Loucy (cell line): ENCODE measurements at regions not wholly inside any gene's neighbourhood (a gene's known extent, or its start where the extent isn't known, plus 50 kb on each side); places are given as distances from the start of the nearest gene placed in this dataset.

Experiments used
- H2AFZ ChIP-seq: fragments of 200-600 bp; sonication (generic); 2 replicates; pipeline ENCODE4 v1.6.0; 2016; ENCODE audit warnings: antibody characterized with exemption, mild to moderate bottlenecking, low read length, moderate library complexity
- H3F3A ChIP-seq: fragments of 200-600 bp; 2 replicates; pipeline ENCODE4 v1.6.0; 2016; ENCODE audit warnings: antibody characterized with exemption, low read depth, mild to moderate bottlenecking
- H3K27me3 ChIP-seq: fragments of 200-600 bp; sonication (generic); 2 replicates; pipeline ENCODE4 v1.6.1; 2014; ENCODE audit warnings: low read length, mild to moderate bottlenecking; ENCODE audit not compliant: insufficient read depth, poor library complexity, severe bottlenecking
- H3K36me3 ChIP-seq: fragments of 200-600 bp; sonication (generic); 2 replicates; pipeline ENCODE4 v1.6.1; 2016; ENCODE audit warnings: low read length; ENCODE audit not compliant: insufficient read depth
- H3K4me1 ChIP-seq: fragments of 200-600 bp; sonication (generic); 2 replicates; pipeline ENCODE4 v1.5.1; 2014; ENCODE audit warnings: low read length, mild to moderate bottlenecking; ENCODE audit not compliant: insufficient read depth, poor library complexity, severe bottlenecking
- H3K4me2 ChIP-seq: fragments of 200-600 bp; sonication (generic); 2 replicates; pipeline ENCODE4 v1.6.0; 2014; ENCODE audit warnings: antibody characterized with exemption, low read length, low read depth, mild to moderate bottlenecking; ENCODE audit not compliant: poor library complexity, severe bottlenecking
- H3K4me3 ChIP-seq: fragments of 200-600 bp; sonication (generic); 2 replicates; pipeline ENCODE4 v1.5.1; 2014; ENCODE audit warnings: low read length, mild to moderate bottlenecking, mixed read lengths; ENCODE audit not compliant: poor library complexity, severe bottlenecking
- H3K79me2 ChIP-seq: fragments of 200-600 bp; sonication (generic); 2 replicates; pipeline ENCODE4 v1.6.1; 2014; ENCODE audit warnings: low read length; ENCODE audit not compliant: insufficient read depth
- H3K9ac ChIP-seq: fragments of 200-600 bp; sonication (generic); 2 replicates; pipeline ENCODE4 v1.6.0; 2014; ENCODE audit warnings: mild to moderate bottlenecking, low read depth, low read length, moderate library complexity; ENCODE audit not compliant: poor library complexity, severe bottlenecking
- H3K9me2 ChIP-seq: fragments of 200-600 bp; sonication (generic); replicated peaks from 2 replicates; pipeline ENCODE4 v1.6.1; 2016; ENCODE audit warnings: low read depth, low read length, mixed read lengths
- H3K9me3 ChIP-seq: fragments of 200-600 bp; sonication (generic); 2 replicates; pipeline ENCODE4 v1.6.1; 2014; ENCODE audit warnings: mild to moderate bottlenecking, antibody characterized with exemption, low read length, low read depth; ENCODE audit not compliant: insufficient read depth
- H4K20me1 ChIP-seq: fragments of 200-600 bp; sonication (generic); 2 replicates; pipeline ENCODE4 v1.6.0; 2014; ENCODE audit warnings: antibody characterized with exemption, low read length, mild to moderate bottlenecking; ENCODE audit not compliant: insufficient read depth, poor library complexity, severe bottlenecking
- EZH2phosphoT487 ChIP-seq: fragments of 200-600 bp; IDR thresholded peaks from 2 replicates; pipeline ENCODE4 v1.6.1; 2018; ENCODE audit warnings: antibody characterized with exemption, mild to moderate bottlenecking, moderate library complexity, borderline replicate concordance
- TF ChIP-seq, protein P1 (sequence below): fragments of 200-600 bp; sonication (generic); conservative IDR thresholded peaks from 2 replicates; pipeline ENCODE4 v1.5.1; 2014; ENCODE audit warnings: mild to moderate bottlenecking, antibody characterized with exemption, low read length

DNA sequence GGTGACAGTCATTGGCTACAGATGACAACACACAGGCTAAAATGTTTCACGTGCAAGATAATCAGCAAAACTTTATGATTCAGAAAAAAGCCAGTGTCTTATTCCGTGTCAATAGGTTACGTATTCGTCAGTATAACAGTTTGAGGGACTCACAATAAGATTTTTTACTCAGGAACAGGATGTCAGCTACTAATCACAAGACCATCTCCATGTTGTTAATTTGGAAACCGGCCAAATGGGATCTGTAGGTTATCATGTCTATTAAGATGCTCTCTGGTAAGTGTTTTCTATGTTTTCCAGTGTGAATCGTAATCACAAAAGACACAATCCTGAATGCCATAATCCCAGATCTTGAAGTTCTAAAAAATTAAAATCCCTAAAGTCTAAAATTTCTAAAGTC, 197.3 kb downstream of the ETV1 start:
- Histone ChIP-seq H3K9me2 (no peaks in the 10 kb centered on the region), H3K4me1 (no peaks in the 10 kb centered on the region), H3K9me3 (no peaks in the 10 kb centered on the region), H4K20me1 (no peaks in the 10 kb centered on the region), H3F3A (no peaks in the 10 kb centered on the region), H2AFZ (no peak overlapping the region), H3K4me3 (no peak overlapping the region), H3K27me3 (no peaks in the 10 kb centered on the region), H3K4me2 (no peak overlapping the region), H3K9ac (no peak overlapping the region), H3K79me2 (no peaks in the 10 kb centered on the region), H3K36me3 (no peaks in the 10 kb centered on the region)
- TF ChIP-seq EZH2phosphoT487, result no peak
- TF ChIP-seq, protein P1, sequence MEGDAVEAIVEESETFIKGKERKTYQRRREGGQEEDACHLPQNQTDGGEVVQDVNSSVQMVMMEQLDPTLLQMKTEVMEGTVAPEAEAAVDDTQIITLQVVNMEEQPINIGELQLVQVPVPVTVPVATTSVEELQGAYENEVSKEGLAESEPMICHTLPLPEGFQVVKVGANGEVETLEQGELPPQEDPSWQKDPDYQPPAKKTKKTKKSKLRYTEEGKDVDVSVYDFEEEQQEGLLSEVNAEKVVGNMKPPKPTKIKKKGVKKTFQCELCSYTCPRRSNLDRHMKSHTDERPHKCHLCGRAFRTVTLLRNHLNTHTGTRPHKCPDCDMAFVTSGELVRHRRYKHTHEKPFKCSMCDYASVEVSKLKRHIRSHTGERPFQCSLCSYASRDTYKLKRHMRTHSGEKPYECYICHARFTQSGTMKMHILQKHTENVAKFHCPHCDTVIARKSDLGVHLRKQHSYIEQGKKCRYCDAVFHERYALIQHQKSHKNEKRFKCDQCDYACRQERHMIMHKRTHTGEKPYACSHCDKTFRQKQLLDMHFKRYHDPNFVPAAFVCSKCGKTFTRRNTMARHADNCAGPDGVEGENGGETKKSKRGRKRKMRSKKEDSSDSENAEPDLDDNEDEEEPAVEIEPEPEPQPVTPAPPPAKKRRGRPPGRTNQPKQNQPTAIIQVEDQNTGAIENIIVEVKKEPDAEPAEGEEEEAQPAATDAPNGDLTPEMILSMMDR, result no peak

DNA sequence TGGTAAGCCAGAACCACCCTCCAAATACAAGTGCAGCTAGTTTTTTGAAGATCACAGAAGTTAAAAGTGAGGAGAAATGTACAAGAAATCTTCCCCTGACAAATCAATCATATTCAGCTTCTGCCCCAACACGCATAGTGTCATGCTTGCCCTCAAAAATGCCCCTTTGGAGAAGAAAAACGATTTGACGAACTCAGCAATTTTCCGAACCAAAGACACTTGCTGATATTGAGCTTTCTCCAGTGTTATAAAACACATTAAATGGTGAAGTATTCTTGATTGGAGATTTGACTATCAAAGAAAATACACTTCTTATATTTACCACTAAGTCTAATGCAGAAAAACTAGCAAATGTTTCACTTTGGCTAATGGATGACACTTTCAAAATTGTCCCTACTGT, 195.5 kb downstream of the ETV1 start:
- no peaks in the 10 kb centered on the region for H3F3A ChIP-seq
- no peaks in the 10 kb centered on the region for H3K27me3 ChIP-seq
- H3K4me3 ChIP-seq, result no peak overlapping the region
- H2AFZ ChIP-seq, result no peak overlapping the region
- H3K9ac ChIP-seq, result no peak overlapping the region
- H3K4me1 ChIP-seq, result no peaks in the 10 kb centered on the region
- H3K9me3 ChIP-seq, result no peaks in the 10 kb centered on the region
- no peak overlapping the region for H3K4me2 ChIP-seq
- H4K20me1 ChIP-seq, result no peaks in the 10 kb centered on the region
- H3K36me3 ChIP-seq, result no peaks in the 10 kb centered on the region
- TF ChIP-seq, protein P1, result no peak
- no peak for TF ChIP-seq EZH2phosphoT487
- no peaks in the 10 kb centered on the region for H3K9me2 ChIP-seq
- H3K79me2 ChIP-seq, result no peaks in the 10 kb centered on the region

- Histone ChIP-seq H3F3A (no peaks in the 10 kb centered on the region), H3K4me1 (no peaks in the 10 kb centered on the region), H3K9ac (no peak overlapping the region), H3K9me2 (no peaks in the 10 kb centered on the region), H3K36me3 (no peaks in the 10 kb centered on the region), H4K20me1 (no peaks in the 10 kb centered on the region), H3K79me2 (no peaks in the 10 kb centered on the region), H3K4me3 (no peak overlapping the region), H3K4me2 (no peak overlapping the region), H3K9me3 (no peaks in the 10 kb centered on the region), H3K27me3 (no peaks in the 10 kb centered on the region), H2AFZ (no peak overlapping the region)
- TF ChIP-seq, protein P1, result no peak
- no peak for TF ChIP-seq EZH2phosphoT487
These were observed 194.9 kb downstream of the ETV1 start for GRCh38 chr7:13794581-13794980.
